MM.1S (cell line): ENCODE measurements at regions not wholly inside any gene's neighbourhood (a gene's known extent, or its start where the extent isn't known, plus 50 kb on each side); places are given as distances from the start of the nearest gene placed in this dataset.
A peak's percentile ranks its signal among the peaks of the same experiment; 100 is the strongest.

Experiments used
- DNase-seq: peaks from one replicate; pipeline ENCODE4 v3.0.0-alpha.2; 2015
- H2AFZ ChIP-seq: fragments of 300-600 bp; sonication (generic); 2 replicates; pipeline ENCODE4 v1.6.0; 2016; ENCODE audit warnings: antibody characterized with exemption, low read length
- H3F3A ChIP-seq: fragments of 300-600 bp; sonication (generic); 2 replicates; pipeline ENCODE4 v1.6.1; 2016; ENCODE audit warnings: mild to moderate bottlenecking, antibody characterized with exemption, low read length, moderate library complexity, mixed read lengths; ENCODE audit not compliant: insufficient read depth
- H3K27ac ChIP-seq: fragments of 300-600 bp; sonication (generic); 2 replicates; pipeline ENCODE4 v1.5.1; 2016; ENCODE audit warnings: mild to moderate bottlenecking, low read length
- H3K27me3 ChIP-seq: fragments of 300-600 bp; sonication (generic); replicated peaks from 2 replicates; pipeline ENCODE4 v1.6.0; 2016; ENCODE audit warnings: low read length; ENCODE audit not compliant: insufficient read depth
- H3K36me3 ChIP-seq: fragments of 300-600 bp; sonication (generic); replicated peaks from 2 replicates; pipeline ENCODE4 v1.6.1; 2016; ENCODE audit warnings: mild to moderate bottlenecking, low read length, mixed read lengths; ENCODE audit not compliant: insufficient read depth
- H3K4me1 ChIP-seq: fragments of 300-600 bp; sonication (generic); 2 replicates; pipeline ENCODE4 v1.6.1; 2016; ENCODE audit warnings: low read length, mixed read lengths
- H3K4me2 ChIP-seq: fragments of 300-600 bp; sonication (generic); 2 replicates; pipeline ENCODE4 v1.6.0; 2016; ENCODE audit warnings: low read depth, low read length
- H3K4me3 ChIP-seq: fragments of 300-600 bp; sonication (generic); 2 replicates; pipeline ENCODE4 v1.5.1; 2016; ENCODE audit warnings: low read length, mixed read lengths
- H3K79me2 ChIP-seq: fragments of 300-600 bp; sonication (generic); 2 replicates; pipeline ENCODE4 v1.6.1; 2016; ENCODE audit warnings: mixed run types, low read length, mixed read lengths
- H3K9ac ChIP-seq: fragments of 300-600 bp; sonication (generic); 2 replicates; pipeline ENCODE4 v1.6.1; 2016; ENCODE audit warnings: low read length, mixed read lengths
- H3K9me2 ChIP-seq: fragments of 300-600 bp; sonication (generic); replicated peaks from 2 replicates; pipeline ENCODE4 v1.6.1; 2016; ENCODE audit warnings: mild to moderate bottlenecking, low read length, mixed read lengths; ENCODE audit not compliant: insufficient read depth
- H3K9me3 ChIP-seq: fragments of 300-600 bp; sonication (generic); replicated peaks from 2 replicates; pipeline ENCODE4 v1.6.1; 2016; ENCODE audit warnings: mild to moderate bottlenecking, low read length, mixed read lengths; ENCODE audit not compliant: insufficient read depth
- H4K20me1 ChIP-seq: fragments of 300-600 bp; sonication (generic); 2 replicates; pipeline ENCODE4 v1.6.1; 2016; ENCODE audit warnings: mild to moderate bottlenecking, low read length, moderate library complexity, mixed read lengths; ENCODE audit not compliant: insufficient read depth
- EZH2 ChIP-seq: fragments of 300-600 bp; sonication (generic); optimal IDR thresholded peaks from 2 replicates; pipeline ENCODE3; 2017; ENCODE audit warnings: low read depth, mild to moderate bottlenecking, antibody characterized with exemption, low read length, mixed read lengths
- EZH2phosphoT487 ChIP-seq: fragments of 300-600 bp; sonication (generic); IDR thresholded peaks from 2 replicates; pipeline ENCODE4 v1.6.1; 2018; ENCODE audit warnings: antibody characterized with exemption, low read length
- TF ChIP-seq, protein P1 (sequence below): fragments of 300-600 bp; sonication (generic); IDR thresholded peaks from 2 replicates; pipeline ENCODE4 v1.5.1; 2016; ENCODE audit warnings: antibody characterized with exemption, low read length, mixed read lengths

DNA sequence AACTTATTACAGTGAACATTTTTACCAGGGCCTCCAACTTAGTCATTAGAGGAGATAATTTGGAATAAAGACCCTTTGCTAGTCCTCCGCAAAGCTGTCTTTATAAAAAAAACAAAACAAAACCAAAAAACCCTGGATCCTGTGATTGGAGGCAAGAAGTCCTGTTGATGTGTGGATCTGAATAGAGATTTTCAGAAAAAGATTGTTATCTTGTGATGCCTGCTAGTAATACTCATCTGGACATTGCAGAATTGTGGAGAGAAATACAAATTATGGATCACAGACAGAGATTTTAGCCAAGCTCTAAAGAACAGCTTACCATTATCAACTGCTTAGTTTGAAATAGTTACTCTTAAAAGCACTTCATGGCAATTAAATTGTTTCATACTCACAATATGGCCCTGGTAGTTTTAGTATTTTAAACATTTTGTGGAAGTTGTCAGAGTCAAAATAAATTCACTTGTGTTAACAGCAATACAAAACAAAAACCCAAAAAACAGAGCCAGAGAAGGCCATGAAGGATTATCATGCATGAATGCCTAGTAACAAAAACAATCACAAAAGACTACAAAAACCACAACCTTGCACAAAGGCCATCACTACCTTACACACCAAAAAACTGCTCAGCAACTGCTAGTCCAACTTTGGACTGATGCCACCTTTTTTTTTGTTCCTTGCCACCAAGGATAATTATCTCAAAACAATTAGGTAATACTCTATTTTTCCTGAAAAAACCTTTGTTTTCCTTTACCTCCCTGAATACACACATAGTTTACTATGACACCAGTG, 514.5 kb upstream of the SLIT2 start:
- Histone ChIP-seq H3K9ac (no peak overlapping the region), H3K4me1 (no peaks in the 10 kb centered on the region), H3K9me3 (no peaks in the 10 kb centered on the region), H3K79me2 (no peaks in the 10 kb centered on the region), H3K4me2 (no peak overlapping the region), H4K20me1 (no peaks in the 10 kb centered on the region), H3K4me3 (no peak overlapping the region), H3K9me2 (no peaks in the 10 kb centered on the region), H3K27ac (no peak overlapping the region), H2AFZ (no peak overlapping the region), H3K36me3 (no peaks in the 10 kb centered on the region), H3F3A (no peaks in the 10 kb centered on the region), H3K27me3 (no peaks in the 10 kb centered on the region)
- DNase-seq = no peak
- TF ChIP-seq EZH2 = no peak
- TF ChIP-seq, protein P1, sequence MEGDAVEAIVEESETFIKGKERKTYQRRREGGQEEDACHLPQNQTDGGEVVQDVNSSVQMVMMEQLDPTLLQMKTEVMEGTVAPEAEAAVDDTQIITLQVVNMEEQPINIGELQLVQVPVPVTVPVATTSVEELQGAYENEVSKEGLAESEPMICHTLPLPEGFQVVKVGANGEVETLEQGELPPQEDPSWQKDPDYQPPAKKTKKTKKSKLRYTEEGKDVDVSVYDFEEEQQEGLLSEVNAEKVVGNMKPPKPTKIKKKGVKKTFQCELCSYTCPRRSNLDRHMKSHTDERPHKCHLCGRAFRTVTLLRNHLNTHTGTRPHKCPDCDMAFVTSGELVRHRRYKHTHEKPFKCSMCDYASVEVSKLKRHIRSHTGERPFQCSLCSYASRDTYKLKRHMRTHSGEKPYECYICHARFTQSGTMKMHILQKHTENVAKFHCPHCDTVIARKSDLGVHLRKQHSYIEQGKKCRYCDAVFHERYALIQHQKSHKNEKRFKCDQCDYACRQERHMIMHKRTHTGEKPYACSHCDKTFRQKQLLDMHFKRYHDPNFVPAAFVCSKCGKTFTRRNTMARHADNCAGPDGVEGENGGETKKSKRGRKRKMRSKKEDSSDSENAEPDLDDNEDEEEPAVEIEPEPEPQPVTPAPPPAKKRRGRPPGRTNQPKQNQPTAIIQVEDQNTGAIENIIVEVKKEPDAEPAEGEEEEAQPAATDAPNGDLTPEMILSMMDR = no peak
- no peak for TF ChIP-seq EZH2phosphoT487

DNA sequence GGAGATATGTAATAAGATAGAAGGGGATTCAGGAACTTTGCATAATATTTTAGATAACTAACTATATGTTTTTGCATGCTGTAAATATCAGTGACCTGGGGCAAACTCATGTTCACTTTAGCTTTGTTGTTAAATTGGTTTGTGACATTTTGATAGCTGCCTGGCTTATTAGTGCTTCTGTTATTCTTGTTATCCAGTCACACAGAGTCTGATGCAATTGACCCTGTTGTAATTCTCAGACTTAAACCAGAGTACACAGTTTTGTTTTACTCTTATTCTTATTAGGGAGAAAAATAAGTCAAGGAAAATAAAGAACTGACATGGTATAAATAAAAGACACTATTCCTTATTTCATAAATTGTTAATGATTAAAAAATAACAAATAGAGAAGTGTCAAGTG, 516.7 kb upstream of the SLIT2 start:
- Histone ChIP-seq H3K27me3 (no peaks in the 10 kb centered on the region), H3K36me3 (no peaks in the 10 kb centered on the region), H3K79me2 (no peaks in the 10 kb centered on the region), H2AFZ (no peak overlapping the region), H3K9me3 (no peaks in the 10 kb centered on the region), H3K27ac (no peak overlapping the region), H3K4me3 (no peak overlapping the region), H3K4me2 (no peak overlapping the region), H3K4me1 (0 out of 2 replicates have a peak, but pooled peaks cover 6% of the 10 kb centered on the region), H3K9ac (no peak overlapping the region), H3F3A (no peaks in the 10 kb centered on the region), H4K20me1 (no peaks in the 10 kb centered on the region), H3K9me2 (no peaks in the 10 kb centered on the region)
- DNase-seq = no peak
- no peak for TF ChIP-seq EZH2
- no peak for TF ChIP-seq EZH2phosphoT487
- TF ChIP-seq, protein P1 = no peak

DNA sequence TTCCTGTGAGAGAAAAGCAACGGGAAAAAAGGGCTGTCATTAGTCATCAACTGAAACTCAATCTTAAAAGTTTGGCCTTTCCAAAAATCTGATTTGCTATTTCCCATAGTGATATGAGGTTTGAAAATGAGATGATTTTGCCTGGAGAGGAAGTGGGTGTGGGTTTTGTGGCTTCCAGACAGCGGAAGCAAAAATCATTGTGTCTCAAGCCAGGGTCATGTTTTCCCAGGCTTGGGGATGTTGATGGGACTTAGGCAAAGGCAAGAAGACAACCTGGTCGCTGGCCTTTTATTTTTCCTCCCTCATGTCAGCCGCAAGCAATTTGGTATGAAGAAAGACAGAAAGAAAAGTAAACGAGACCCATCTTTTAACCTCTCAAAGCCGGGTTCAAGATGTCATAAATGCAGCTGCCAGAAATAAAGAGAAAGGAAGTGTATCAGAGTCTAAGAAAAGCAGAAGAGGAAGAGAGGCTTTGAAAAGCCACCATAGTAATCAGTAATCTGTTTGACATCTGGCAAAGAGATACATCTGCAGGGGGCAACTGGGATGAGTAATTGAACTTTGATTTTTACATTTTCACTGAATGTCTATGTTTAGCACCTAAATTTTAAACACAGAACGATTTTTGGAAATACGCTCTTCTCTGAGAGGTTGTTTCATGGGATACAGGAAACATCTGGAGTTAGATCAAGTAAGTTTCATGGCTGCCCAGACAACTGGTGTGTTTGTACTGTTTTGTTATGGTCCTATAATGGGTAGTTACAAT, 521.6 kb upstream of the SLIT2 start:
- Histone ChIP-seq H3K9me2 (no peaks in the 10 kb centered on the region), H3K27ac (no peak overlapping the region), H3K4me1 (0 out of 2 replicates have a peak, but pooled peaks cover 11% of the 10 kb centered on the region), H3K4me2 (peak overlapping the region; percentile 10; the same call in 1 of the 2 replicates), H3K79me2 (no peaks in the 10 kb centered on the region), H3F3A (no peaks in the 10 kb centered on the region), H3K4me3 (no peak overlapping the region), H4K20me1 (no peaks in the 10 kb centered on the region), H3K9me3 (no peaks in the 10 kb centered on the region), H3K9ac (no peak overlapping the region), H3K36me3 (no peaks in the 10 kb centered on the region), H2AFZ (no peak overlapping the region; the same call in 1 of the 2 replicates), H3K27me3 (no peaks in the 10 kb centered on the region)
- no peak for DNase-seq
- TF ChIP-seq, protein P1 = no peak
- TF ChIP-seq EZH2 = no peak
- TF ChIP-seq EZH2phosphoT487 = no peak
